Left lung (tissue), 4 donors: ENCODE measurements at regions not wholly inside any gene's neighbourhood (a gene's known extent, or its start where the extent isn't known, plus 50 kb on each side); places are given as distances from the start of the nearest gene placed in this dataset.

Experiments used
- ATAC-seq: fragments of 200-7000 bp; cut with Tn5 transposase; one replicate; pipeline ENCODE4 v1.9.1; 2020; ENCODE audit warnings: moderate library complexity
- DNase-seq, 4 donors: peaks; one replicate each; pipeline ENCODE4 v3.0.0-alpha.2; 2013 to 2020
- H3K27ac ChIP-seq, 2 donors: fragments of 200-600 bp; sonication (generic) in 1 of 2; one replicate each; pipeline versions ENCODE4 v1.5.0 to v1.8.0; 2020 to 2021
- H3K27me3 ChIP-seq, 2 donors: fragments of 200-600 bp; sonication (generic) in 1 of 2; one replicate each; pipeline versions ENCODE4 v1.5.0 to v1.8.0; 2020 to 2021
- H3K36me3 ChIP-seq, 2 donors: fragments of 200-600 bp; sonication (generic) in 1 of 2; one replicate each; pipeline versions ENCODE4 v1.5.0 to v1.8.0; 2020 to 2021
- H3K4me1 ChIP-seq, 2 donors: fragments of 200-600 bp; one replicate each; pipeline ENCODE4 v1.8.0; 2021
- H3K4me3 ChIP-seq, 2 donors: fragments of 200-600 bp; sonication (generic) in 1 of 2; one replicate each; pipeline versions ENCODE4 v1.5.0 to v1.8.0; 2020 to 2021; ENCODE audit warnings: mild to moderate bottlenecking in 1 of 2
- H3K9me3 ChIP-seq, 2 donors: fragments of 200-600 bp; sonication (generic) in 1 of 2; one replicate each; pipeline versions ENCODE4 v1.5.0 to v1.8.0; 2020 to 2021
- CTCF ChIP-seq, 2 donors: fragments of 200-600 bp; sonication (generic) in 1 of 2; IDR thresholded peaks; one replicate each; pipeline versions ENCODE4 v1.5.0 to v1.8.0; 2021; ENCODE audit warnings: antibody characterized with exemption in 2 of 2
- intact Hi-C, 2 donors: fragments of 100-400 bp; cut with DNase I; formaldehyde crosslinking; loops; one replicate each; pipeline versions ENCODE4 v1.11.2 to v1.14.2; 2022
- donor health status: DM: no; HTN: yes; CAD: no.
- donor health status: DM: no; HTN: no; CAD: no.

- intact Hi-C loops, result no loop called here
- H3K9me3 ChIP-seq, result no peaks in the 10 kb centered on the region
Observed at GRCh38 chr1:106937104-106937503, 119.4 kb upstream of the PRMT6 start.

GRCh38 chr1:106944721-106945120 is 111.8 kb upstream of the PRMT6 start:
- TF ChIP-seq CTCF (IDR thresholded peaks at IDR 0.05), result no peak
- DNase-seq (no peak), ATAC-seq (no peak)
- Histone ChIP-seq H3K27me3 (no peaks in the 10 kb centered on the region), H3K4me3 (no peak overlapping the region), H3K27ac (no peak overlapping the region), H3K36me3 (no peaks in the 10 kb centered on the region), H3K9me3 (no peaks in the 10 kb centered on the region), H3K4me1 (no peaks in the 10 kb centered on the region)
- intact Hi-C loops, result no loop called here

More at GRCh38 chr1:106937104-106937503, 119.4 kb upstream of the PRMT6 start:
- Histone ChIP-seq H3K27me3 (no peaks in the 10 kb centered on the region), H3K27ac (no peak overlapping the region), H3K4me3 (no peak overlapping the region), H3K4me1 (no peaks in the 10 kb centered on the region), H3K36me3 (no peaks in the 10 kb centered on the region)
- no peak for TF ChIP-seq CTCF (IDR thresholded peaks at IDR 0.05)
- DNase-seq (no peak), ATAC-seq (no peak)

GRCh38 chr1:106952776-106953175 is 103.7 kb upstream of the PRMT6 start:
- Histone ChIP-seq H3K27ac (no peak overlapping the region), H3K4me1 (no peaks in the 10 kb centered on the region), H3K4me3 (no peak overlapping the region), H3K27me3 (no peaks in the 10 kb centered on the region), H3K9me3 (no peaks in the 10 kb centered on the region), H3K36me3 (no peaks in the 10 kb centered on the region)
- no peak for ATAC-seq
- DNase-seq, result no peak
- intact Hi-C loops, result no loop called here
- TF ChIP-seq CTCF (IDR thresholded peaks at IDR 0.05), result no peak

DNA sequence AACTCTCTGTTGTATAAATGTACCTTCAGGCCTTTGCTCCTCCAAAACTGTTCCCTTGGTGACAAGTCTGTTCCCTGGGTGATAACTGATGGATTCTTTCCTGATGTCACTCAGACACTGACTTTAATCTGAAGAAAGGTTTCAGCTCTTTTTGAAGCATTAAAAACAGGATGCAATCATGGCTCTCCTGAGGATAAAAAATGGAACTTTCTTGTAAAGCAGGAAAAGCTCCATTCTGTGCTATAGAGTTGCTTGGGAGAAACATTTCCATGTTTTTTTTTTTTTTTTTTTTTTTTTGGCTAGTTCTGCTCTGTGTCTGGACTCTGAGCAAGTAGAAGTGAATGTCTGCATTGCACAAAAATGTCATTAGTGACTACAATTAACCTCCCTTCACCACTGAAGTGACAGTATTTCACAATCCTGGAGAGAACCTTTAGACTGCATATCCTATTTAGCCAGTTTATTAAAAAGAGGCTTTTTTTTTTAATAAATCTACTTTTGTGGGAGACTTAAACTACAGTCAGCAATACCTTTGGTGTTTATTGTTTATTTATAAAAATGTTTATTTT is 101.7 kb upstream of the PRMT6 start:
- Histone ChIP-seq H3K27ac (no peak overlapping the region), H3K4me3 (no peak overlapping the region), H3K9me3 (no peaks in the 10 kb centered on the region), H3K27me3 (no peaks in the 10 kb centered on the region), H3K36me3 (no peaks in the 10 kb centered on the region), H3K4me1 (no peaks in the 10 kb centered on the region)
- no peak for TF ChIP-seq CTCF (IDR thresholded peaks at IDR 0.05)
- DNase-seq (no peak), ATAC-seq (no peak)
- intact Hi-C loops, result no loop called here

GRCh38 chr1:106956721-106957120 is 99.8 kb upstream of the PRMT6 start:
- TF ChIP-seq CTCF (IDR thresholded peaks at IDR 0.05), result no peak
- ATAC-seq, result no peak
- no peaks in the 10 kb centered on the region for H3K27me3 ChIP-seq
- H3K9me3 ChIP-seq, result no peaks in the 10 kb centered on the region
- H3K27ac ChIP-seq, result no peak overlapping the region
- no peaks in the 10 kb centered on the region for H3K4me1 ChIP-seq
- no peak overlapping the region for H3K4me3 ChIP-seq
- no peak for DNase-seq
- H3K36me3 ChIP-seq, result no peaks in the 10 kb centered on the region
- intact Hi-C loops, result no loop called here
